ENCODE measurements at regions not wholly inside any gene's neighbourhood (a gene's known extent, or its start where the extent isn't known, plus 50 kb on each side); places are given as distances from the start of the nearest gene placed in this dataset.

DNA sequence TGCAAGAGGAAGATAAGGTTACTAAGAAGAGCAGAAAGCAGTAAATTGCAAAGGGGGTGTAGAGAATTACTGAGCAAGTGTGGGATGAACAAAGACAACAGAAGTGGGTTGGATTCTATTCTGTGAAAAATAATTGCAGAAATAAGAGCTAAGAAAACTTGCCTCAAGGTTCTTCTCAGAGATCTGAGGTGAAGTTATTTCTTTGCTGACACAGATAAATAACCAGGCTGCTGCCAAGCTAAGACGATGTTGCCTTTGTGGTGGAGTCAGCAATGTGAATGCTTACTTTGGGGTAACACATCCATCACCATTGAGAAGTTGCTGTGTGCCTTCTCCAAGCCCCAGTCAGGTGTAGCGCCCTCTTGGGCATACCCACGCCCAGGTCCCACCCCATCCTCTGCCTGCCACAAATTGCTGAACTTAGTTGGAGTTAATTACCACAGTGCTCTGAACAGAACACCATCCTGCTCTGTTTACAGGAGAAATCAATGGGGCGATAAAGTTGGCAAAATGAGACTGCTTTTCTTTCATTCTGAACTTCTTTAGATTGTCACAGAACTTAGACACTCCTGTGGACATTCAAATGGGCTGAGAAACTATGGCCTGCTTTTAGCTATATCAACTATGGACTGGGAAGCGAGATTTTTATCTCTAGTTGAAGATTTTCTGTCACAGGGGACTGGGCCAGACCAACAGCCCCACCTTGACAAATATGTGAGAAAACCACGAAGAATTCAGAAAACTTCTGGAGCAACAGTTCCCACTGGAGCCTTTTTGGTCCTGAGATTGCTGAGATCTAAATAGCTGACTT lies 283.6 kb downstream of the TMX3 start:
- TF ChIP-seq, protein P1, sequence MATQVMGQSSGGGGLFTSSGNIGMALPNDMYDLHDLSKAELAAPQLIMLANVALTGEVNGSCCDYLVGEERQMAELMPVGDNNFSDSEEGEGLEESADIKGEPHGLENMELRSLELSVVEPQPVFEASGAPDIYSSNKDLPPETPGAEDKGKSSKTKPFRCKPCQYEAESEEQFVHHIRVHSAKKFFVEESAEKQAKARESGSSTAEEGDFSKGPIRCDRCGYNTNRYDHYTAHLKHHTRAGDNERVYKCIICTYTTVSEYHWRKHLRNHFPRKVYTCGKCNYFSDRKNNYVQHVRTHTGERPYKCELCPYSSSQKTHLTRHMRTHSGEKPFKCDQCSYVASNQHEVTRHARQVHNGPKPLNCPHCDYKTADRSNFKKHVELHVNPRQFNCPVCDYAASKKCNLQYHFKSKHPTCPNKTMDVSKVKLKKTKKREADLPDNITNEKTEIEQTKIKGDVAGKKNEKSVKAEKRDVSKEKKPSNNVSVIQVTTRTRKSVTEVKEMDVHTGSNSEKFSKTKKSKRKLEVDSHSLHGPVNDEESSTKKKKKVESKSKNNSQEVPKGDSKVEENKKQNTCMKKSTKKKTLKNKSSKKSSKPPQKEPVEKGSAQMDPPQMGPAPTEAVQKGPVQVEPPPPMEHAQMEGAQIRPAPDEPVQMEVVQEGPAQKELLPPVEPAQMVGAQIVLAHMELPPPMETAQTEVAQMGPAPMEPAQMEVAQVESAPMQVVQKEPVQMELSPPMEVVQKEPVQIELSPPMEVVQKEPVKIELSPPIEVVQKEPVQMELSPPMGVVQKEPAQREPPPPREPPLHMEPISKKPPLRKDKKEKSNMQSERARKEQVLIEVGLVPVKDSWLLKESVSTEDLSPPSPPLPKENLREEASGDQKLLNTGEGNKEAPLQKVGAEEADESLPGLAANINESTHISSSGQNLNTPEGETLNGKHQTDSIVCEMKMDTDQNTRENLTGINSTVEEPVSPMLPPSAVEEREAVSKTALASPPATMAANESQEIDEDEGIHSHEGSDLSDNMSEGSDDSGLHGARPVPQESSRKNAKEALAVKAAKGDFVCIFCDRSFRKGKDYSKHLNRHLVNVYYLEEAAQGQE (IDR thresholded peaks at IDR 0.05; ENCODE audit: insufficient read depth in 1 of 2, low read depth in 2 of 2, low read length in 1 of 2), result no peak
- TF ChIP-seq TCF7L2 (IDR thresholded peaks at IDR 0.05; ENCODE audit: low read depth, low read length) (no peak), CTCF (IDR thresholded peaks at IDR 0.05) (no peak), POLR2AphosphoS5 (IDR thresholded peaks at IDR 0.05; ENCODE audit: low read depth, low read length) (no peak), SIN3A (IDR thresholded peaks at IDR 0.05; ENCODE audit: borderline replicate concordance, insufficient read depth, low read depth, low read length) (no peak)
- Histone ChIP-seq H3K27ac (ENCODE audit: low read length) (no peak overlapping the region), H3K9me3 (ENCODE audit: control insufficient read depth, insufficient read depth, low read depth, low read length) (no peaks in the 10 kb centered on the region), H3K27me3 (ENCODE audit: control insufficient read depth, insufficient read depth, low read length) (no peaks in the 10 kb centered on the region), H3K36me3 (ENCODE audit: control insufficient read depth, insufficient read depth, low read length) (no peaks in the 10 kb centered on the region), H3K4me3 (ENCODE audit: low read depth in 2 of 2, low read length in 2 of 2) (no peak overlapping the region), H3K4me1 (ENCODE audit: control insufficient read depth, insufficient read depth, low read length) (no peaks in the 10 kb centered on the region)
- CTCF ChIA-PET, result no interaction called here
- POLR2A ChIA-PET, result no interaction called here
- intact Hi-C loops (cut with micrococcal nuclease; ENCODE audit: unreplicated experiment), result no loop called here
- no peak for DNase-seq (ENCODE audit: low read depth, low spot score)
- in situ Hi-C loops (cut with HindIII; ENCODE audit: low pct_unique_long_range_greater_than_20kb, low sequenced_read_pairs), result no loop called here
- no TSS peak for BruUV-seq (replicated peaks)
- no peak for ATAC-seq

GRCh38 chr18:68429841-68430240 lies 285.1 kb downstream of the TMX3 start:
- TF ChIP-seq SIN3A (IDR thresholded peaks at IDR 0.05; ENCODE audit: borderline replicate concordance, insufficient read depth, low read depth, low read length), result no peak
- no peak for TF ChIP-seq CTCF (IDR thresholded peaks at IDR 0.05)
- TF ChIP-seq POLR2AphosphoS5 (IDR thresholded peaks at IDR 0.05; ENCODE audit: low read depth, low read length), result no peak
- TF ChIP-seq TCF7L2 (IDR thresholded peaks at IDR 0.05; ENCODE audit: low read depth, low read length), result no peak
- TF ChIP-seq, protein P1 (IDR thresholded peaks at IDR 0.05; ENCODE audit: insufficient read depth in 1 of 2, low read depth in 2 of 2, low read length in 1 of 2), result no peak
- no peak overlapping the region for H3K4me3 ChIP-seq (ENCODE audit: low read depth in 2 of 2, low read length in 2 of 2)
- no peak overlapping the region for H3K27ac ChIP-seq (ENCODE audit: low read length)
- H3K27me3 ChIP-seq (ENCODE audit: control insufficient read depth, insufficient read depth, low read length), result no peaks in the 10 kb centered on the region
- ATAC-seq (no peak), DNase-seq (ENCODE audit: low read depth, low spot score) (no peak)
- in situ Hi-C loops (cut with HindIII; ENCODE audit: low pct_unique_long_range_greater_than_20kb, low sequenced_read_pairs), result no loop called here
- H3K4me1 ChIP-seq (ENCODE audit: control insufficient read depth, insufficient read depth, low read length), result no peaks in the 10 kb centered on the region
- H3K9me3 ChIP-seq (ENCODE audit: control insufficient read depth, insufficient read depth, low read depth, low read length), result no peaks in the 10 kb centered on the region
- no peaks in the 10 kb centered on the region for H3K36me3 ChIP-seq (ENCODE audit: control insufficient read depth, insufficient read depth, low read length)
- intact Hi-C loops (cut with micrococcal nuclease; ENCODE audit: unreplicated experiment), result no loop called here
- ChIA-PET CTCF (no interaction called here), POLR2A (no interaction called here)
- no TSS peak for BruUV-seq (replicated peaks)
